ENCODE measurements at regions not wholly inside any gene's neighbourhood (a gene's known extent, or its start where the extent isn't known, plus 50 kb on each side); places are given as distances from the start of the nearest gene placed in this dataset.
A peak's percentile ranks its signal among the peaks of the same experiment; 100 is the strongest.

DNA sequence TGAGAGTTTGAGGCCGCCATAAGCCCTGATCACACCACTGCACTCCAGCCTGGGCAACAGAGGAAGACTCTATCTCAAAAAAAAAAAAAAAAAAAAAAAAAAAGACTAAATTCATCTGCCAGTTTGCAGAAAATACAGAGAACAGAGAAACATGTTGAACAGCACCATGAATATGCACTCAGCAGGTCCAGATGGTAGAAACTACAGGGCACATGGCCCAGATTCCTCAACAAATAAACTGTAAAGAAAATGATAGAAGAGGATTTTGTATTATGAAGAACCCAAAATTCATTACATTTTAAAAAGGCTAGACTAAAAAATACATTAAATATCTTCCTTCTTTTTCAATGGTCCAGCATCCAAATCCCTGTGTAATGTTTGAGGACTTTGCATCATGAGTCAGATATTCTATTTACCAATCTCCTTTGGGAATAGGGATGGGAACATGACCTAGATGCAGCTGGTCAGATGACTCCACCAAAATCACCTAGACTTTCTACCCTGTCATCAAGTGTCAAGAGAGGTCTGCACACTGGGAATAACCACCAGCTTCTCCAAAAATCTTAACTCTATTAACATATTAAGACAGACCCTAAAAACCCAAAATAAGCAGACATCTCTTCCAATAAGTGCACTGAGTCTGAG is 189.1 kb upstream of the TCF21 start:
- in situ Hi-C loops (cut with MboI; ENCODE audit: low sequenced_read_pairs): no loop called here
- Histone ChIP-seq H4K5ac (ENCODE audit: low read depth, low read length) (no peak overlapping the region), H3K4ac (ENCODE audit: low read depth, low read length) (no peak overlapping the region), H3K9ac (ENCODE audit: low read depth, low read length) (no peak overlapping the region), H2BK120ac (ENCODE audit: low read depth, low read length) (no peak overlapping the region), H3K79me1 (ENCODE audit: low read depth in 1 of 2, low read length in 2 of 2) (no peaks in the 10 kb centered on the region), H2BK5ac (ENCODE audit: low read depth, low read length, poor library complexity, severe bottlenecking) (no peak overlapping the region), H3K9me1 (ENCODE audit: insufficient read depth, low read length) (peaks cover 10% of the 10 kb centered on the region; the same call in 1 of the 2 replicates), H3K36me3 (ENCODE audit: control insufficient read depth, insufficient read depth, low read length) (no peaks in the 10 kb centered on the region), H3K4me2 (ENCODE audit: low read depth, low read length) (no peak overlapping the region), H3K23ac (ENCODE audit: low read depth, low read length) (no peak overlapping the region), H2AFZ (replicated peaks; ENCODE audit: low read length, poor library complexity) (no peak overlapping the region), H3K27me3 (ENCODE audit: control insufficient read depth, insufficient read depth, low read length) (no peaks in the 10 kb centered on the region), H3K9me3 (ENCODE audit: control insufficient read depth, insufficient read depth, low read length) (no peaks in the 10 kb centered on the region), H4K91ac (ENCODE audit: insufficient read depth, low read depth, low read length) (no peak overlapping the region; the same call in 1 of the 2 replicates), H4K20me1 (ENCODE audit: insufficient read depth, low read length) (no peaks in the 10 kb centered on the region), H4K8ac (ENCODE audit: low read depth in 2 of 2, low read length in 2 of 2) (no peak overlapping the region), H3K27ac (ENCODE audit: insufficient read depth, low read length) (no peak overlapping the region), H2BK15ac (ENCODE audit: low read depth, low read length) (peak overlapping the region; percentile 15; the same call in 1 of the 3 replicates), H3K14ac (replicated peaks; ENCODE audit: low read depth, low read length) (no peak overlapping the region), H2BK20ac (ENCODE audit: low read depth, low read length) (peak overlapping the region; percentile 44; the same call in 1 of the 2 replicates), H3K56ac (ENCODE audit: extremely low read depth, insufficient read depth, low read length) (no peak overlapping the region), H3K18ac (ENCODE audit: low read depth, low read length) (peak overlapping the region; percentile 25; the same call in 1 of the 2 replicates), H3K4me3 (ENCODE audit: insufficient read depth, low read depth, low read length) (no peak overlapping the region), H3K4me1 (ENCODE audit: control insufficient read depth, insufficient read depth, low read length) (peaks cover 7% of the 10 kb centered on the region), H2AK5ac (ENCODE audit: low read depth, low read length) (no peak overlapping the region), H2AK9ac (replicated peaks; ENCODE audit: low read depth, low read length, poor library complexity) (no peak overlapping the region)
- ATAC-seq (ENCODE audit: low read depth) (no peak), DNase-seq (peak; percentile 35)
- dilution Hi-C loops (cut with HindIII; ENCODE audit: low sequenced_read_pairs, unreplicated experiment): no loop called here
- ChIA-PET POLR2A (ENCODE audit: unreplicated experiment) (no interaction called here), CTCF (no interaction called here)
- TF ChIP-seq RCOR1 (IDR thresholded peaks at IDR 0.05; ENCODE audit: insufficient replicate concordance, low read length) (no peak), CTCF (conservative IDR thresholded peaks at IDR 0.05; ENCODE audit: low read depth, low read length) (no peak), BHLHE40 (IDR thresholded peaks at IDR 0.05; ENCODE audit: low read depth, low read length) (no peak), RFX5 (IDR thresholded peaks at IDR 0.05; ENCODE audit: low read depth, low read length) (no peak), NFE2L2 (IDR thresholded peaks at IDR 0.05; ENCODE audit: low read depth, low read length) (no peak), SMC3 (IDR thresholded peaks at IDR 0.05; ENCODE audit: low read depth, low read length) (no peak), FOS (IDR thresholded peaks at IDR 0.05; ENCODE audit: low read depth, low read length) (no peak), POLR2A (IDR thresholded peaks at IDR 0.05; ENCODE audit: low read depth, low read length) (no peak), MAZ (IDR thresholded peaks at IDR 0.05; ENCODE audit: borderline replicate concordance, low read depth, low read length) (no peak), ELK1 (IDR thresholded peaks at IDR 0.05; ENCODE audit: borderline replicate concordance, low read depth, low read length) (no peak), CEBPB (IDR thresholded peaks at IDR 0.05; ENCODE audit: low read depth, low read length) (no peak), RAD21 (IDR thresholded peaks at IDR 0.05; ENCODE audit: low read length) (no peak), MAFK (IDR thresholded peaks at IDR 0.05; ENCODE audit: low read depth, low read length) (no peak), CHD1 (IDR thresholded peaks at IDR 0.05; ENCODE audit: low read depth, low read length) (no peak)
- TF ChIP-seq, protein P1, sequence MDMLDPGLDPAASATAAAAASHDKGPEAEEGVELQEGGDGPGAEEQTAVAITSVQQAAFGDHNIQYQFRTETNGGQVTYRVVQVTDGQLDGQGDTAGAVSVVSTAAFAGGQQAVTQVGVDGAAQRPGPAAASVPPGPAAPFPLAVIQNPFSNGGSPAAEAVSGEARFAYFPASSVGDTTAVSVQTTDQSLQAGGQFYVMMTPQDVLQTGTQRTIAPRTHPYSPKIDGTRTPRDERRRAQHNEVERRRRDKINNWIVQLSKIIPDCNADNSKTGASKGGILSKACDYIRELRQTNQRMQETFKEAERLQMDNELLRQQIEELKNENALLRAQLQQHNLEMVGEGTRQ (IDR thresholded peaks at IDR 0.05; ENCODE audit: low read depth, low read length): no peak
- no TSS peak for BruUV-seq (replicated peaks)
- no CpG with 5 or more reads among the region's 1 CpG for WGBS, 2 experiments (ENCODE audit: extremely low coverage in 2 of 2, insufficient read length in 1 of 2)
- intact Hi-C loops (cut with micrococcal nuclease): no loop called here

All from IMR-90 (cell line).